ENCODE measurements at regions not wholly inside any gene's neighbourhood (a gene's known extent, or its start where the extent isn't known, plus 50 kb on each side); places are given as distances from the start of the nearest gene placed in this dataset.

GRCh38 chr2:123283431-123283830 is 741.7 kb upstream of the CNTNAP5 start:
- WGBS, 2 donors: 50 to 79% methylated on average over 2 of the region's 2 CpGs
- H3K27ac ChIP-seq: no peak overlapping the region
- intact Hi-C loops (cut with DNase I): no loop called here
- H3K9me3 ChIP-seq: no peaks in the 10 kb centered on the region
- H3K36me3 ChIP-seq (replicated peaks in 1 of 2; ENCODE audit: insufficient read depth in 1 of 2, low read depth in 2 of 2): no peaks in the 10 kb centered on the region
- no peaks in the 10 kb centered on the region for H3K4me1 ChIP-seq
- no peak for DNase-seq
- TF ChIP-seq, protein P1, sequence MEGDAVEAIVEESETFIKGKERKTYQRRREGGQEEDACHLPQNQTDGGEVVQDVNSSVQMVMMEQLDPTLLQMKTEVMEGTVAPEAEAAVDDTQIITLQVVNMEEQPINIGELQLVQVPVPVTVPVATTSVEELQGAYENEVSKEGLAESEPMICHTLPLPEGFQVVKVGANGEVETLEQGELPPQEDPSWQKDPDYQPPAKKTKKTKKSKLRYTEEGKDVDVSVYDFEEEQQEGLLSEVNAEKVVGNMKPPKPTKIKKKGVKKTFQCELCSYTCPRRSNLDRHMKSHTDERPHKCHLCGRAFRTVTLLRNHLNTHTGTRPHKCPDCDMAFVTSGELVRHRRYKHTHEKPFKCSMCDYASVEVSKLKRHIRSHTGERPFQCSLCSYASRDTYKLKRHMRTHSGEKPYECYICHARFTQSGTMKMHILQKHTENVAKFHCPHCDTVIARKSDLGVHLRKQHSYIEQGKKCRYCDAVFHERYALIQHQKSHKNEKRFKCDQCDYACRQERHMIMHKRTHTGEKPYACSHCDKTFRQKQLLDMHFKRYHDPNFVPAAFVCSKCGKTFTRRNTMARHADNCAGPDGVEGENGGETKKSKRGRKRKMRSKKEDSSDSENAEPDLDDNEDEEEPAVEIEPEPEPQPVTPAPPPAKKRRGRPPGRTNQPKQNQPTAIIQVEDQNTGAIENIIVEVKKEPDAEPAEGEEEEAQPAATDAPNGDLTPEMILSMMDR (IDR thresholded peaks at IDR 0.05): no peak
- no peak for TF ChIP-seq POLR2A (IDR thresholded peaks at IDR 0.05)
- H3K27me3 ChIP-seq: no peaks in the 10 kb centered on the region
- no peak overlapping the region for H3K4me3 ChIP-seq
- no peak for ATAC-seq

GRCh38 chr2:123303731-123304130 is 721.4 kb upstream of the CNTNAP5 start:
- H3K27ac ChIP-seq: no peak overlapping the region
- H3K4me1 ChIP-seq: no peaks in the 10 kb centered on the region
- H3K9me3 ChIP-seq: no peaks in the 10 kb centered on the region
- H3K27me3 ChIP-seq: no peaks in the 10 kb centered on the region
- no peak overlapping the region for H3K4me3 ChIP-seq
- H3K36me3 ChIP-seq (replicated peaks in 1 of 2; ENCODE audit: insufficient read depth in 1 of 2, low read depth in 2 of 2): no peaks in the 10 kb centered on the region
- intact Hi-C loops (cut with DNase I): no loop called here
- DNase-seq (no peak), ATAC-seq (no peak)
- no peak for TF ChIP-seq POLR2A (IDR thresholded peaks at IDR 0.05)
- TF ChIP-seq, protein P1 (IDR thresholded peaks at IDR 0.05): no peak
- WGBS, 2 donors: 39 to 60% methylated on average over 1 of the region's 1 CpG

Data from body of pancreas (tissue), 4 donors.